ENCODE measurements at regions not wholly inside any gene's neighbourhood (a gene's known extent, or its start where the extent isn't known, plus 50 kb on each side); places are given as distances from the start of the nearest gene placed in this dataset.
"Not testable (repeated sequence)": the region's sequence is repeated elsewhere in the genome, so short reads cannot be mapped to it uniquely, and the experiment has no call there.

GRCh38 chr4:104002318-104002717, 282.5 kb upstream of the TACR3 start:
- DNase-seq (ENCODE audit: low spot score); FAIRE-seq: not testable (repeated sequence)

GRCh38 chr4:103998756-103999155, 279.0 kb upstream of the TACR3 start:
- FAIRE-seq (no peak), DNase-seq (ENCODE audit: low spot score) (no peak)

GRCh38 chr4:103996637-103997036, 276.9 kb upstream of the TACR3 start:
- DNase-seq (ENCODE audit: low spot score): peak; percentile 80
- FAIRE-seq: no peak

GRCh38 chr4:103996064-103996463, 276.3 kb upstream of the TACR3 start:
- DNase-seq (ENCODE audit: low spot score) (peak; percentile 11), FAIRE-seq (no peak)

- FAIRE-seq (no peak), DNase-seq (ENCODE audit: low spot score) (no peak)
These were observed 274.3 kb upstream of the TACR3 start for GRCh38 chr4:103994059-103994458.

GRCh38 chr4:103982454-103982853, 262.7 kb upstream of the TACR3 start:
- DNase-seq (ENCODE audit: low spot score): no peak
- no peak for FAIRE-seq

GRCh38 chr4:103948244-103949018, 228.6 kb upstream of the TACR3 start:
- FAIRE-seq: no peak

DNA sequence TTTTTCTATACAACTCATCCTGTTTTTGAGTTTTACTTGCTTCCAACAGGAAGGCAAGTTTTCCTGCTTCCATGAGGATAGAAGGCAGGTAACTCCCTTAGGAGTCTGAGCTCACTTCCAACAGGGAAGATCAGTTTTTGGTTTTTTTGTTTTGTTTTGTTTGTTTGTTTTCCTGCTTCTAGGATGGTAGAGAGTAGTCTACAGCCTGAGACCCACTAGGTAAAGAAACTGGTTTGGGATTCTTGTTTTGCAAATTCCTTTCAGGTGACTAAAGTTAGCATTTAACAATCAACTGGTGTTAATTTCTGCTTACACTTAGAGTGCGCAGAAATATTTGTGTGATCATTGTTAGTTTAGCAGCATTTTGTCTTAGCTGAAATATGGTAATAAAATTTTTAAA, 227.8 kb upstream of the TACR3 start:
- DNase-seq (ENCODE audit: low spot score) (no peak), FAIRE-seq (no peak)

More at GRCh38 chr4:103948244-103949018, 228.6 kb upstream of the TACR3 start:
- no peak for DNase-seq (ENCODE audit: low spot score)

DNA sequence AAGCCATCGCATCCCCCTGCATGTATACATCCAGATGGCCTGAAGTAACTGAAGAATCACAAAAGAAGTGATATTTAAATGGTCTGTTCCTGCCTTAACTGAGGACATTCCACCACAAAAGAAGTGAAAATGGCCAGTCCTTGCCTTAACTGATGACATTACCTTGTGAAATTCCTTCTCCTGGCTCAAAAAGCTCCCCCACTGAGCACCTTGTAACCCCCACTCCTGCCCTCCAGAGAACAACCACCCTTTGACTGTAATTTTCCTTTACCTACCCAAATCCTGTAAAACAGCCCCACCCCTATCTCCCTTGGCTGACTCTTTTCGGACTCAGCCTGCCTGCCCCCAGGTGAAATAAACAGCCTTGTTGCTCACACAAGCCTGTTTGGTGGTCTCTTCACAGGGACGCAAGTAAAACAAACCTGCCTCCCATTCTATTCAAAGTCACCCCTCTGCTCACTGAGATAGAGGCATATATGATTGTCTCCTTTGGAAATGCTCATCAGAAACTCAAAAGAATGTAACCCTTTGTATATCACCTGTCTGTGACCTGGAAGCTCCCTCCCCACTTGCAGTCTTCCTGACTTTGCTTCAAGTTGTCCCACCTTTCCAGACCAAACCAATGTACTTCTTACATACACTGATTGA, 227.0 kb upstream of the TACR3 start:
- not testable (repeated sequence) for DNase-seq (ENCODE audit: low spot score); FAIRE-seq

GRCh38 chr4:103938488-103938887, 218.7 kb upstream of the TACR3 start:
- no peak for DNase-seq (ENCODE audit: low spot score)
- no peak for FAIRE-seq

DNA sequence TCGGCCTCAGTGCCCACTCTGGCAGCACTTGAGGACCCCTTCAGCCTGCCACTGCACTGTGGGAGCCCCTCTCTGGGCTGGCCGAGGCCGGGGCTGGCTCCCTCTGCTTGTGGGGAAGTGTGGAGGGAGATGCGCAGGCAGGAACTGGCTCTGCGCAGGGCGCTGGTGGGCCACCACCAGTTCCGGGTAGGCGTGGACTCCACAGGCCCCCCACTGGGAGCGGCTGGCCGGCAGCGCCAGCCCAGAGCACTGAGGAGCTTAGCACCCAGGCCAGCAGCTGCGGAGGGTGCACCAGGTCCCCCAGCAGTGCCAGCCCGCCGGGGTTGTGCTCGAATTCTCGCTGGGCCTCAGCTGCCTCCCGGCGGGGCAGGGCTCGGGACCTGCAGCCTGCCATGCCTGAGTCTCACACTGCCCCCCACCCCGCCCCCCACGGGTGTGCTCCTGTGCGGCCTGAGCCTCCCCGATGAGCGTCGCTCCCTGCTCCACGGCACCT, 216.9 kb upstream of the TACR3 start:
- FAIRE-seq: no peak
- no peak for DNase-seq (ENCODE audit: low spot score)

DNA sequence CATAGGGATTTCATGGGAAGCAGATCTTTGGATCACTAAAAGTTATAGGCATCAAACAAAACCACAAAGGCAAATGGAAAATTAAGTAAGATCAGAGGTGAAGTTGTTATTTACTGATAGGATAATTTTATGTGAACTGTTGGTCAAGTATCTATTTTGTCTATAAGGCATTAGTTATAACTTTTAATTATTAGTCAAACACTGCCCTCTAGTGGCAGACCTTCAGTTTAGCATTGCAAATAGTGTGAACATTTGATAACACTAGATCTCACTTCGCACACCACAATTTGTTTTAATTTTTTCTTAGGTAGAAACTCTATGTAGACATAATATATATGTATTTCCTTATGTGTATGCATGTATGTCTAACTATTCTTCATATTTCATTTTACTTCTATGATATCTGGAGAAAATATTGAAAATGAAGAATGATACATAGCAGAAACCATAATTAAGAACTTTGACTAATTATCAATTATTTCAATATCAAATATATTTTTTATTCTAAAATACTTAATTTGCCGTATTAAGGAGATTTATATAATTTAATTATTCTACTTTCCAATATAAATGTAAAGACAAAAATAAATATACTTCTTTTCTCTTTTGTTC, 214.5 kb upstream of the TACR3 start:
- no peak for FAIRE-seq
- peak; percentile 11 for DNase-seq (ENCODE audit: low spot score)

DNA sequence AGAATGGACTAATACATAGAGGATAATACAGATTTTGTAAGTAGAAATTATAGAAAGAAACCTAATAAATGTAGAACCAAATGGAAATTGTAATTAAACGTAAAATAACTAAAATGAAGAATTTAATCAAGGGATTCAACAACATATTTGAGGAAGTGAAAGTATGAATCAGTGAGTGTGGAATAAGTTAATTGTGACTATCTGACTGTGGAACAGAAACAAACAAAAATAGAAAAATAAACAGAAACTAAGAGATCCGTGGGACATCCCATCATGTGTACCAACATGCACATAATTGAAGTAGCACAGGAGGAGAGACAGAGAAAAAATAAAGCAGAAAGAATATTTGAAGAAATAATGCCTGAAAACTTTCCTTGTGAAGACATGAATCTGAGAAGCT, 208.6 kb upstream of the TACR3 start:
- DNase-seq (ENCODE audit: low spot score): no peak
- no peak for FAIRE-seq

DNA sequence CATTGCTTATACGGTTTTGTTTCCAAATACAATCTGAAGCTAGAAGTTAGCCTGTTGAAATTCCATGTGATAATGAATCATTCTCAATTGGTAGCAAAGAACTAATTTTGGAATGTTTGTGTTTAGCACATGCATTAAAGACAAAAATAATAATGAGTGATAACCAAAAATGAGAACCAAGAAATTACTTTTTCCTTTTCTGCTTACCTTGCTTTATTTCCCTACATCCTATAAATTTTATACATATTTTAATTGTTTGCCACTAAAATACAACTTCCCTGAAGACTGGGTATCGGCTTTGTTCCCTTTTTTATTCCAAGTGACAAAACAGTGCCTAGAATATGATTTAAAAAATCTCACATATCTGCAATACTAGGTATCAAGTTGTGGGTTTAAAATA, 203.8 kb upstream of the TACR3 start:
- no peak for FAIRE-seq

GRCh38 chr4:103918214-103918613, 198.4 kb upstream of the TACR3 start:
- no peak for FAIRE-seq
- no peak for DNase-seq (ENCODE audit: low spot score)

More for the DNA sequence above, 203.8 kb upstream of the TACR3 start:
- no peak for DNase-seq (ENCODE audit: low spot score)

DNA sequence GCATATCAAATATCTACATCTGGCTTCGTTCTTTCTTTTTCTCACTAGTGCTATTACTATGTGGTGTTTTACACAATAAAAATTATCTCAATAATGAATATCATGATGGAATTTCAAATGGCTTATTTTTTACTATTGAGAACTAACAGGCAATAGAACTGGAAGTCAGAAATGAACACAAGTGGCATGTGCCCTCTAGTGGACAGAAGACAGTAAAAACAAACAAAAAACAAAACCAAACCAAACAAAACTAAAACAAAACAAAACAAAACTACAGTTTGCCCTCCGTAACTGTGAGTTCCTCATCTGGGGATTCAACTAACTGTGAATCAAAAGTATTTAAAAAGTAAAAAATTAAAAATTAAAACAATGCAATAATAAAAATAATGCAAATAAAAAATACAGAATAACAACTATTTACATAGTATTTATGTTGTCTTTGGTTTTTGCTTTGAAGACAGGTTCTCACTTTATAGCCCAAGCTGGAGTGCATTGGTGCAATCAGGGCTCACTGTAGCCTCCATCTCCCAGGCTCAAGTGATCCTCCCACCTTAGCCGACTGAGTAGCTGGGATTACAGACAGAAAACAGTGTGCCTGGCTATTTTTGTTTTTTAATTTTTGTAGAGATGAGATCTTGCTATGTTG, 195.6 kb upstream of the TACR3 start:
- peak; percentile 16 for DNase-seq (ENCODE audit: low spot score)

DNA sequence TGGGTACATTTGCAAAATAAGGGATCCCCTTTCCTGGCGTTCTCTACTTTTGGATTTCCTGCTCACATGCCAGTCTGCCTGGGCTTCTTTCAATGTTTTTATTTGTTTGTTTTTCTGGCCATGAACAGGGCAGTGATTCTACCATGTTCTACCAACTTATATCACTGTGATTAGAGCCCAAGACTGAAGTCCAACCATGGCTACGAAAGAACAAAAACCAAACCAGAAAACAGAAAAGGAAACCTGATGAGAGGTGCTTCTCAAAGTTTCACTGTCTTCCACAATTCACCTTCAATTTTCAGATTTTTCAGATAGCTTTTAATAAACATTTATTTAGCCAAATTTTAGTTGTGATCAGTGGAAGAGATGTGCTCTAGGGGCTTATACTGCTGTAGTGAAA, 187.6 kb upstream of the TACR3 start:
- DNase-seq (ENCODE audit: low spot score) (no peak), FAIRE-seq (no peak)

More for the DNA sequence above, 195.6 kb upstream of the TACR3 start:
- no peak for FAIRE-seq

GRCh38 chr4:103904123-103904522, 184.3 kb upstream of the TACR3 start:
- FAIRE-seq (no peak), DNase-seq (ENCODE audit: low spot score) (no peak)

DNA sequence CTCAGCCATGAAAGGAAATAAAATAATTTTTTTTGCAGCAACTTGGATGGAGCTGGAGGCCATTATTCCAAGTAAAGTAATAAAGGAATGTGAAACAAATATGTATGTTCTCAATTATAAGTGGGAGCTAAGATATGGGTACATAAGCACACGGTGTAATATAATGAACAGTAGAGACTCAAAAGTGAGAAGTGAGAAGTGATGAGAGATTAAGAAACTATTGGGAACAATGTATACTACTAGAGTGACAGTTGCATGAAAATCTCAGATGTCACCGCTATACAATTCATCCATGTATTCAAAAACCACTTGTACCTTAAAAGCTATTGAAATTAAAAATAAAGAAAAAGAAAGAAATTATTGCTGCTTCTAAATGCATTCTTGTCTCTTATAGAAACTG, 182.9 kb upstream of the TACR3 start:
- DNase-seq (ENCODE audit: low spot score) (no peak), FAIRE-seq (no peak)

- no peak for FAIRE-seq
- no peak for DNase-seq (ENCODE audit: low spot score)
These were observed 176.2 kb upstream of the TACR3 start for GRCh38 chr4:103895876-103896465.

DNA sequence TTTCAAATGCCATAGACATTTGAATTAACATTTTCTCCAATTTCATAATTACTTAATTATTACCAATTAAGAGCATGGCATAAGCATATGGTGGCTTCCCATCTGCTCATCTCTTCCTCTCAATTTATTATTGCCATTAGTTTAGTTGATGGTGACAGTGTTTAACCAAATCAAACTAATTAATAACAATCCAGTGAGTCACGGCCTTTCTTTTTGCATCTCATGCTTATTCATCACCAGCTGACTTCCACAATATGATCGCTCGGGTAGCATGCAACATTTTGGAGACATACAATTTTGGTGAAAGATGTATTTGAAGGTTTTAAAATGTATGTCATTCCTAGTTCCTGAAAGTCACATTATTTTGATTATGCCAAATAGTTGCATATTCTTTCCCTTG, 172.8 kb upstream of the TACR3 start:
- FAIRE-seq: no peak
- no peak for DNase-seq (ENCODE audit: low spot score)

Measured in urothelium cell line (cell line).